H1 (cell line): ENCODE measurements at regions not wholly inside any gene's neighbourhood (a gene's known extent, or its start where the extent isn't known, plus 50 kb on each side); places are given as distances from the start of the nearest gene placed in this dataset.

Experiments
- CTCF ChIA-PET: fragments of 300-600 bp; sonication (Branson Sonifier 250); formaldehyde crosslinking; loops from one replicate; lab custom pipeline; 2021; ENCODE audit not compliant: partially characterized antibody; lab: Charles Lee
- POLR2A ChIA-PET: fragments of 300-600 bp; sonication (Branson Sonifier 250); formaldehyde crosslinking; loops from one replicate; lab custom pipeline; 2021; ENCODE audit warnings: inconsistent platforms; ENCODE audit not compliant: partially characterized antibody; lab: Charles Lee
- DNase-seq, 2 experiments: peaks; one replicate each; pipeline versions ENCODE4 v3.0.0 to v3.0.0-alpha.2; 2010 to 2022; ENCODE audit warnings: low spot score in 2 of 2, low read depth in 1 of 2, mixed read lengths in 1 of 2
- FAIRE-seq: peaks from 2 replicates; lab custom pipeline; 2011; peaks lifted over from hg19 to GRCh38; lab: Jason Lieb, UNC
- H2AFZ ChIP-seq: 2 replicates; pipeline ENCODE4 v1.8.1; 2012; ENCODE audit warnings: low read length, inconsistent platforms
- H2AK5ac ChIP-seq: 2 replicates; pipeline ENCODE4 v1.6.1; 2013; ENCODE audit warnings: low read depth, low read length
- H2BK120ac ChIP-seq: replicated peaks from 2 replicates; pipeline ENCODE3; 2013; ENCODE audit warnings: low read depth, low read length, inconsistent platforms
- H2BK12ac ChIP-seq: 2 replicates; pipeline ENCODE4 v1.6.1; 2013; ENCODE audit warnings: low read depth, low read length
- H2BK15ac ChIP-seq: 2 replicates; pipeline ENCODE4 v1.6.1; 2013; ENCODE audit warnings: low read length
- H2BK20ac ChIP-seq: 2 replicates; pipeline ENCODE4 v1.6.1; 2013; ENCODE audit warnings: low read length
- H2BK5ac ChIP-seq: 2 replicates; pipeline ENCODE4 v1.6.1; 2013; ENCODE audit warnings: low read depth, low read length
- H3K14ac ChIP-seq: 2 replicates; pipeline ENCODE4 v1.6.1; 2013; ENCODE audit warnings: inconsistent platforms; ENCODE audit not compliant: insufficient read length
- H3K18ac ChIP-seq: 2 replicates; pipeline ENCODE4 v1.6.1; 2013; ENCODE audit warnings: low read length; ENCODE audit errors: extremely low read depth
- H3K23ac ChIP-seq: 2 replicates; pipeline ENCODE4 v1.6.1; 2013; ENCODE audit warnings: inconsistent platforms; ENCODE audit not compliant: insufficient read length
- H3K23me2 ChIP-seq: 2 replicates; pipeline ENCODE4 v1.6.1; 2013; ENCODE audit warnings: low read depth, low read length
- H3K27ac ChIP-seq: 2 replicates; pipeline ENCODE4 v1.6.1; 2011; ENCODE audit warnings: low read depth, low read length, inconsistent platforms
- H3K27me3 ChIP-seq, 4 experiments: replicated peaks in 1 of 4; 1 replicate in 1 of 4; 2 replicates in 3 of 4; pipeline versions ENCODE4 v1.6.1 to v1.8.1; 2011 to 2013; ENCODE audit warnings: low read length in 3 of 4, mild to moderate bottlenecking in 3 of 4, inconsistent platforms in 2 of 4, mixed read lengths in 2 of 4, moderate library complexity in 1 of 4; ENCODE audit not compliant: control insufficient read depth in 3 of 4, insufficient read depth in 3 of 4; ENCODE audit errors: extremely low read depth in 1 of 4
- H3K36me3 ChIP-seq, 4 experiments: 2 replicates each; pipeline versions ENCODE4 v1.6.1 to v1.8.1; 2011 to 2013; ENCODE audit warnings: mild to moderate bottlenecking in 4 of 4, low read length in 3 of 4, moderate library complexity in 2 of 4, control low read depth in 1 of 4, inconsistent platforms in 1 of 4; ENCODE audit not compliant: insufficient read depth in 4 of 4, control insufficient read depth in 2 of 4
- H3K4ac ChIP-seq: replicated peaks from 2 replicates; pipeline ENCODE3; 2013; ENCODE audit warnings: low read length, low read depth, mixed read lengths, inconsistent platforms; ENCODE audit not compliant: insufficient read length
- H3K4me1 ChIP-seq, 4 experiments: replicated peaks in 1 of 4; 1 replicate in 1 of 4; 2 replicates in 3 of 4; pipeline versions ENCODE4 v1.6.1 to v1.8.1; 2011 to 2013; ENCODE audit warnings: low read length in 3 of 4, inconsistent platforms in 2 of 4, mixed read lengths in 1 of 4; ENCODE audit not compliant: insufficient read depth in 4 of 4, control insufficient read depth in 3 of 4
- H3K4me2 ChIP-seq, 2 experiments: 2 replicates each; pipeline versions ENCODE4 v1.6.1 to v1.8.1; 2011 to 2013; ENCODE audit warnings: low read depth in 2 of 2, low read length in 2 of 2, control low read depth in 1 of 2, inconsistent platforms in 1 of 2, mild to moderate bottlenecking in 1 of 2; ENCODE audit not compliant: insufficient read depth in 1 of 2
- H3K4me3 ChIP-seq, 4 experiments: fragments of 200-600, 300-600 bp in 1 of 4; sonication (generic), shearing (Covaris generic), sonication (Bioruptor Twin) in 1 of 4; 2 replicates each; pipeline versions ENCODE4 v1.5.1 to v1.8.1; 2011 to 2016; ENCODE audit warnings: low read length in 4 of 4, low read depth in 3 of 4, control low read depth in 2 of 4, inconsistent platforms in 2 of 4, mild to moderate bottlenecking in 2 of 4, mixed read lengths in 1 of 4, moderate library complexity in 1 of 4; ENCODE audit not compliant: insufficient read depth in 2 of 4; ENCODE audit errors: extremely low read depth in 1 of 4
- H3K56ac ChIP-seq: replicated peaks from 2 replicates; pipeline ENCODE3; 2013; ENCODE audit warnings: low read depth, mild to moderate bottlenecking, mixed read lengths, low read length, inconsistent platforms; ENCODE audit not compliant: insufficient read length
- H3K79me1 ChIP-seq: 2 replicates; pipeline ENCODE4 v1.6.1; 2013; ENCODE audit warnings: low read depth, low read length, control low read depth
- H3K79me2 ChIP-seq, 2 experiments: 2 replicates each; pipeline versions ENCODE4 v1.6.1 to v1.8.1; 2012 to 2013; ENCODE audit warnings: low read length in 2 of 2, mild to moderate bottlenecking in 2 of 2, inconsistent platforms in 1 of 2; ENCODE audit not compliant: insufficient read depth in 2 of 2, control insufficient read depth in 1 of 2
- H3K9ac ChIP-seq, 4 experiments: replicated peaks in 1 of 4; 1 replicate in 1 of 4; 2 replicates in 3 of 4; pipeline versions ENCODE4 v1.6.1 to v1.8.1; 2011 to 2013; ENCODE audit warnings: low read depth in 3 of 4, low read length in 3 of 4, control low read depth in 2 of 4, mild to moderate bottlenecking in 2 of 4, moderate library complexity in 2 of 4, inconsistent platforms in 1 of 4; ENCODE audit errors: extremely low read depth in 1 of 4
- H3K9me3 ChIP-seq, 2 experiments: 2 replicates each; pipeline versions ENCODE4 v1.6.1 to v1.8.1; 2012 to 2013; ENCODE audit warnings: mild to moderate bottlenecking in 2 of 2, moderate library complexity in 2 of 2, control low read depth in 1 of 2, inconsistent platforms in 1 of 2, low read depth in 1 of 2, low read length in 1 of 2, mixed read lengths in 1 of 2; ENCODE audit not compliant: insufficient read depth in 2 of 2
- H4K20me1 ChIP-seq, 2 experiments: replicated peaks in 1 of 2; 2 replicates each; pipeline versions ENCODE3 to v1.8.1; 2011 to 2013; ENCODE audit warnings: inconsistent platforms in 2 of 2, low read length in 2 of 2, mild to moderate bottlenecking in 1 of 2; ENCODE audit not compliant: insufficient read depth in 2 of 2, control insufficient read depth in 1 of 2
- H4K5ac ChIP-seq: 2 replicates; pipeline ENCODE4 v1.6.1; 2013; ENCODE audit warnings: low read length, low read depth, mixed read lengths, inconsistent platforms; ENCODE audit not compliant: insufficient read length
- H4K8ac ChIP-seq: 2 replicates; pipeline ENCODE4 v1.8.0; 2013; ENCODE audit warnings: mild to moderate bottlenecking, moderate library complexity, low read length, inconsistent platforms; ENCODE audit not compliant: insufficient read depth; ENCODE audit errors: extremely low read depth
- H4K91ac ChIP-seq: replicated peaks from 2 replicates; pipeline ENCODE3; 2013; ENCODE audit warnings: low read length, mixed read lengths, inconsistent platforms; ENCODE audit not compliant: insufficient read length
- GABPA ChIP-seq: IDR thresholded peaks from 2 replicates; pipeline ENCODE4 v1.6.1; 2011; ENCODE audit warnings: mild to moderate bottlenecking, low read length, moderate library complexity, borderline replicate concordance; ENCODE audit not compliant: insufficient read depth
- GTF2F1 ChIP-seq: IDR thresholded peaks from 2 replicates; pipeline ENCODE4 v1.6.1; 2012; ENCODE audit warnings: low read depth, low read length, improper control_type of control experiment, borderline replicate concordance
- POLR2A ChIP-seq, 2 experiments: IDR thresholded peaks; 1 replicate in 1 of 2; 2 replicates in 1 of 2; pipeline ENCODE4 v1.6.1; 2011; ENCODE audit warnings: low read depth in 2 of 2, low read length in 2 of 2, mild to moderate bottlenecking in 2 of 2; ENCODE audit errors: control extremely low read depth in 1 of 2
- POU5F1 ChIP-seq: IDR thresholded peaks from 2 replicates; pipeline ENCODE4 v1.6.1; 2011; ENCODE audit warnings: low read depth, mild to moderate bottlenecking, low read length, moderate library complexity
- WGBS, 2 experiments: shearing (Covaris generic) in 1 of 2; methylation state at CpG; one replicate each; pipeline versions ENCODE4 v1.1.6 to v1.1.7; 2013 to 2015; ENCODE audit warnings: low lambda C conversion rate in 2 of 2, mixed read lengths in 2 of 2, inconsistent platforms in 1 of 2, low coverage in 1 of 2, missing lambda C conversion rate in 1 of 2; ENCODE audit not compliant: insufficient replicate concordance in 2 of 2, insufficient coverage in 1 of 2, insufficient read length in 1 of 2; ENCODE audit errors: extremely low coverage in 1 of 2, missing lambda C conversion rate in 1 of 2; 5-methylcytosine and 5-hydroxymethylcytosine counted together

GRCh38 chr1:221237587-221237986 lies 358.3 kb downstream of the HLX start:
- Histone ChIP-seq H3K9me3 (peaks cover 0 to 4% of the 10 kb centered on the region in 2 experiments; a peak in 1 of 4 replicates), H4K20me1 (no peaks in the 10 kb centered on the region), H2BK120ac (no peak overlapping the region), H3K23ac (no peak overlapping the region), H3K36me3 (no peaks in the 10 kb centered on the region), H3K18ac (no peak overlapping the region), H3K4me2 (no peak overlapping the region), H4K91ac (no peak overlapping the region), H3K79me1 (no peaks in the 10 kb centered on the region), H3K27me3 (no peaks in the 10 kb centered on the region; a peak in 1 of 7 replicates), H2AFZ (no peak overlapping the region), H2BK15ac (no peak overlapping the region), H3K4me3 (no peak overlapping the region), H2BK20ac (no peak overlapping the region), H3K79me2 (no peaks in the 10 kb centered on the region), H3K9ac (no peak overlapping the region), H4K5ac (no peak overlapping the region), H3K23me2 (no peaks in the 10 kb centered on the region), H3K4ac (no peak overlapping the region), H3K56ac (no peak overlapping the region), H2BK5ac (no peak overlapping the region), H3K14ac (no peak overlapping the region), H2AK5ac (no peak overlapping the region), H2BK12ac (no peak overlapping the region), H3K4me1 (no peaks in the 10 kb centered on the region), H4K8ac (no peak overlapping the region), H3K27ac (no peak overlapping the region)
- ChIA-PET CTCF (interaction anchor here (1.7 to 2.1 kb wide), 2 partner anchors 26 to 198 kb away, joined by 7 to 9 read pairs; no protein-coding TSS in a partner anchor), POLR2A (no interaction called here)
- WGBS, 2 experiments = 89% methylated on average over 3 of the region's 3 CpGs; no CpG with 5 or more reads in 1 of the 2 experiments
- TF ChIP-seq GTF2F1 (no peak), POU5F1 (no peak), GABPA (no peak), POLR2A (IDR thresholded peaks at IDR 0.05; ENCODE audit: control extremely low read depth in 1 of 2, low read depth in 2 of 2, low read length in 2 of 2) (no peak)
- no peak for DNase-seq
- FAIRE-seq = no peak
